ENCODE measurements at regions not wholly inside any gene's neighbourhood (a gene's known extent, or its start where the extent isn't known, plus 50 kb on each side); places are given as distances from the start of the nearest gene placed in this dataset.

- TF ChIP-seq TBP (IDR thresholded peaks at IDR 0.05; ENCODE audit: low read depth, low read length) = no peak
- TF ChIP-seq, protein P1, sequence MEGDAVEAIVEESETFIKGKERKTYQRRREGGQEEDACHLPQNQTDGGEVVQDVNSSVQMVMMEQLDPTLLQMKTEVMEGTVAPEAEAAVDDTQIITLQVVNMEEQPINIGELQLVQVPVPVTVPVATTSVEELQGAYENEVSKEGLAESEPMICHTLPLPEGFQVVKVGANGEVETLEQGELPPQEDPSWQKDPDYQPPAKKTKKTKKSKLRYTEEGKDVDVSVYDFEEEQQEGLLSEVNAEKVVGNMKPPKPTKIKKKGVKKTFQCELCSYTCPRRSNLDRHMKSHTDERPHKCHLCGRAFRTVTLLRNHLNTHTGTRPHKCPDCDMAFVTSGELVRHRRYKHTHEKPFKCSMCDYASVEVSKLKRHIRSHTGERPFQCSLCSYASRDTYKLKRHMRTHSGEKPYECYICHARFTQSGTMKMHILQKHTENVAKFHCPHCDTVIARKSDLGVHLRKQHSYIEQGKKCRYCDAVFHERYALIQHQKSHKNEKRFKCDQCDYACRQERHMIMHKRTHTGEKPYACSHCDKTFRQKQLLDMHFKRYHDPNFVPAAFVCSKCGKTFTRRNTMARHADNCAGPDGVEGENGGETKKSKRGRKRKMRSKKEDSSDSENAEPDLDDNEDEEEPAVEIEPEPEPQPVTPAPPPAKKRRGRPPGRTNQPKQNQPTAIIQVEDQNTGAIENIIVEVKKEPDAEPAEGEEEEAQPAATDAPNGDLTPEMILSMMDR (IDR thresholded peaks at IDR 0.05; ENCODE audit: control extremely low read depth in 1 of 3, insufficient read depth in 1 of 3, low read depth in 1 of 3, low read length in 3 of 3) = no peak
- no peak for TF ChIP-seq POLR2AphosphoS5 (IDR thresholded peaks at IDR 0.05; ENCODE audit: low read depth, low read length)
- no peak for TF ChIP-seq EZH2 (IDR thresholded peaks at IDR 0.05; ENCODE audit: low read depth, low read length, severe bottlenecking)
- no peak for TF ChIP-seq GTF2F1 (IDR thresholded peaks at IDR 0.05; ENCODE audit: borderline replicate concordance, low read depth, low read length)
- TF ChIP-seq, protein P2, sequence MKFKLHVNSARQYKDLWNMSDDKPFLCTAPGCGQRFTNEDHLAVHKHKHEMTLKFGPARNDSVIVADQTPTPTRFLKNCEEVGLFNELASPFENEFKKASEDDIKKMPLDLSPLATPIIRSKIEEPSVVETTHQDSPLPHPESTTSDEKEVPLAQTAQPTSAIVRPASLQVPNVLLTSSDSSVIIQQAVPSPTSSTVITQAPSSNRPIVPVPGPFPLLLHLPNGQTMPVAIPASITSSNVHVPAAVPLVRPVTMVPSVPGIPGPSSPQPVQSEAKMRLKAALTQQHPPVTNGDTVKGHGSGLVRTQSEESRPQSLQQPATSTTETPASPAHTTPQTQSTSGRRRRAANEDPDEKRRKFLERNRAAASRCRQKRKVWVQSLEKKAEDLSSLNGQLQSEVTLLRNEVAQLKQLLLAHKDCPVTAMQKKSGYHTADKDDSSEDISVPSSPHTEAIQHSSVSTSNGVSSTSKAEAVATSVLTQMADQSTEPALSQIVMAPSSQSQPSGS (IDR thresholded peaks at IDR 0.05; ENCODE audit: low read length) = no peak
- TF ChIP-seq TCF12 (IDR thresholded peaks at IDR 0.05; ENCODE audit: low read depth, low read length) = no peak
- no peak for TF ChIP-seq NRF1 (IDR thresholded peaks at IDR 0.05; ENCODE audit: low read depth, low read length)
- no peak for TF ChIP-seq BRCA1 (IDR thresholded peaks at IDR 0.05; ENCODE audit: low read depth, low read length)
Measured at GRCh38 chr2:106282462-106283170, 88.5 kb upstream of the UXS1 start.
